NCI-H2227 (cell line): ENCODE measurements at regions not wholly inside any gene's neighbourhood (a gene's known extent, or its start where the extent isn't known, plus 50 kb on each side); places are given as distances from the start of the nearest gene placed in this dataset.
"Not testable (repeated sequence)": the region's sequence is repeated elsewhere in the genome, so short reads cannot be mapped to it uniquely, and the experiment has no call there.

Experiments
- DNase-seq: peaks from one replicate; lab custom pipeline; 2025; ENCODE audit not compliant: unreplicated experiment; lab: John Stamatoyannopoulos, UW

DNA sequence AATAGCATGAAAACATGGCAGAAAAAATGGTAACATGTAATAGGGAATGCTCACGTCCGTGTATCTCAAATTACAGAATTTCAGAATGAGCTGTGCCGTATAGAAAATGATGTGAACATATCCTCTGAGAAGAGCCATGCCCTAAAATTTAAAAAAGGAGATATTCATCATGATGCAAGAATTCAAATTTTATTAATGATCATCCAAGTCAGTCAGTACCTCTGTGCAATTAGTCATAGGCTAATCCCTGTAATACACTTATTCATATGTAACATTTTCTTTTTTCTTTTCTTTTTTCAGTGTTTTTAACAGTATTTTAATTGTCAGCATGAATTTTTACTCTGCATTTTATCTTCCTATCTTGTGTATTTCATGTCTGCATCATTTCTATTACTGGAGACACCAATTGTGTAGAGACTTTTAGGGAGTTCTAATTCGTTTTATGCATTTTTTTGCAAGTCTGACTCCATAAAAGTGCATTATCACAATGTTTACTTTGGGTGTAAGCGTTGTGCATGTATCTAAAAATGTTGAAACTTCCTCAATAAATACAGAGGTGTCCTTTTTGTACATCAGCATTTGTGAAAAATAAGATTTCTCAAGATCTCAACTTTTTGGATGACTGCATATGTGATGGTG lies 1103.7 kb upstream of the CELF2 start:
- DNase-seq = no peak

DNA sequence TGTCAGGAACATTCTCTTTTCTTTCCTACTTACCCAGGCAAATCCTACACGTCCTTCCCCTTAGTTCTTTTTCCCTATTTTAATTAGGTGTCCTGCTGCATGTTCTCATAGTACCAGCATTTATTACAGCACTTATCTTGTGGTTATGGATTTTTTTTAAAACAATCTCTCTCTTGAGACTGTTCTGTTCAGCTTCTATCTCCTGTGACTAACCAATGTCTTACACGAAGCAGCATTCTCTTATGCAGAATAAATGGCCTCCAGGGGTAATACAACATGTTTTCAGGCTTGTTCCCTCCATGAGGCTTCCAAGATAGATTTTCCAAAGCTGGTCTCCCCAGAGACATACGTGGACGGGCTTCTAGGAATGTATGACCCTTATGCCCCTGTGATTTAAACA lies 1096.1 kb upstream of the CELF2 start:
- DNase-seq = no peak

DNA sequence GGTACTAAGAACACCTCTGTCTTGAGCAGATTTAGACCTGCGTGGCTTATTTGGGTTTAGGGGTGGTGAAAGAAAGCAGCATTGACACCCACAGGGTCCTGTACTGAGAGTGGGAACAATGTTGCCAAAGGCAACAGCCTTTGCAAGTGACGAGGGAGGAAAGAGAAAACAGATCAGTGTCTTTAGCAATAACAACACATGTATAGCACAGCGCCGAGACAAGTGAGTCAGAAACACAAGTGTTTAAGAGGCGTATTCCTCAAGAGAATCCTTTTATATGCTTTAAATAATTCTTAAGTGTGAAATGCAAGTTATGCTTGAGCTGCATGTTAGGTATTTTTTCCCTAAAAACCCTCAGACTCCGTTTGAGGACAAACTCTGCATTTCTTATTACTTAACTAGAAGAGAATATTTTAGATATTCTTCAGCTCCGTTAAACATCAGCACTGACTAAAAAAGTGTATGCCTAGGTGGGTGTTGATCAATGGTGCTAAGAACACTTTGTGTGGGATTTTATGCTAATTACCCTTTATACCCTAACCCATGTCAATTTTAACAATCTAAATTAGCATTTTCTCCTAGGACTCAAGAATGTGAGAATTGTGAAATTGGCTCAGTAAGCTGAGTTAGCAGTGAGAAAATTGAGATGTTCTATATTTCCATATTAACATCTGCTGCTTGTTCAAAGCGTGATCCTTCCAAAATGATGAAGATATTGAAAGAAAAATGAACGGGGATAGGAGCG lies 1095.4 kb upstream of the CELF2 start:
- no peak for DNase-seq

GRCh38 chr10:9926003-9926402 lies 1091.7 kb upstream of the CELF2 start:
- DNase-seq = no peak

GRCh38 chr10:9926881-9927280 lies 1090.8 kb upstream of the CELF2 start:
- DNase-seq = no peak

GRCh38 chr10:9939716-9940115 lies 1078.0 kb upstream of the CELF2 start:
- no peak for DNase-seq

DNA sequence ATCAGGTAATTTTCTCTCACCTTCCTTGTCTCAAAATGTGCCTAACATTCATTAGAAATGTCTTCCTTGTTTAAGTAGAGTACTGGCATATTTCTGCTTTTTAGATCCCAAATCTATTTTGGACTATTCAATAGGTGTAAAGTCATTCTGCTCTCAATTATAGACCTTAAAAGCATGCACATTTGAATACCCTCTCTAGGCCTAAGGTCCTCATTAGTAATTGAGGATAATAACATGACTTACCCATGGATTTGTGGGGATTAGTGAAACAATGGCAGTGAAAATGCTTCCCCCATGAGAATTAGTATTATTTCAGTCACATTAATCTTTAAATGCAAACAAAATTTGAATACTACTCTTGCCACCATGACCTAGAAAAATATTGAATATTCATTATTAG lies 1073.0 kb upstream of the CELF2 start:
- no peak for DNase-seq

DNA sequence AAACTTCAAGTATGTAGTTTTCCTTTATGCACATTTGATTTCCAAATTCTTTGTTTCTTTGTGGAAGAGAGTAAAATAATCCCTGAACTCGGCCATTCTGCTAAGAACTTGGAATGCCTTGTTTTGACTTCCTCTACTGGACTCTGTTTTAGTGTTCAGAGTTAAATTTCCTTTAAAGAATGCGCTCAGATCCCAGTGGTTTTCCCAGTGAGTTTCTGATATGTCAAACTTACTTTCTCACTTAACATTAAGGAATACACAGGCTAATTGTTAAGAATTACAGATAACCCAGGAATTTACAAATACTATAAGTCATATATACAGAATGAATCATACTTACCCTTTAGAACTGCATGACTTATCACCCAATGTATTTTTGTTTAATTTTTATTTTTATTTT lies 1067.6 kb upstream of the CELF2 start:
- DNase-seq = no peak

- no peak for DNase-seq
These were observed 1066.0 kb upstream of the CELF2 start for GRCh38 chr10:9951481-9952257.

- no peak for DNase-seq
These were observed 1060.3 kb upstream of the CELF2 start for GRCh38 chr10:9957351-9957750.

- DNase-seq = not testable (repeated sequence)
These were observed 1059.8 kb upstream of the CELF2 start for GRCh38 chr10:9957876-9958275.

DNA sequence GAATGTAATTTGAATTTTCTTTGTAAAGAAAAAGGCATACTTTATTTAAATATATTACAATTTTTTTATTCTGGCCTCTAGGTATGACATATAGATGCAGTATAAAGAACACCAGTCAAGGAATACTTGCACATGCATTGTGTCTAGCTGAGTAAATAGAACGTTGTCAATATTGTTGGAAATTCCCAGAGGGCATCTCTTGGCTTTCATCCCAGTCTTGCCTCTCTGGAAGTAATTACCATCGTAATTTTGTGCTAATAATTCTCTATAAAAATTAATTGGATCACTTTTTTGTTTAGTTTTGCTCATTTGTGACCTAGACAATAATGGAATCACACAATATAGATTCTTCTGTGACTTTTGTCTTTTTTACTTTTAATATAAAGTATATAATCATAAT lies 1052.3 kb upstream of the CELF2 start:
- no peak for DNase-seq

DNA sequence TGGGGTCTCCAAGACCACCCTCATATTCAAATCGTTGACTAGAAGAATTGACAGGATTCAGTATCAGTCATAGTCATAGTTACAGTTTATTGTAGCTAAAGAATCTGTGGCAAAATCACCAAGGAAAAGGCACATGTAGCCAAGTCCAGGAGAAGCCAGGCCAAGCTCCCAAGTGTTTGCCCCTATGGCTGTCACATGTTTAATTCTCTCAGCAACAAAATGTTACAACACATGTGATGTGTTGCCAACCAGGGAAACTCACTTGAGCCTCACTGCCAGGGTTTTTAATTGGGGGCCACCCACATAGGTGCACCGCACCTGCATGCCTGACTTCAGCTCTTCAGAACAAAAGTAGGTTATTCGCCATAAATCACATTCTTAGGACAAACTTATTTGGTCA lies 1030.9 kb upstream of the CELF2 start:
- DNase-seq = no peak

DNA sequence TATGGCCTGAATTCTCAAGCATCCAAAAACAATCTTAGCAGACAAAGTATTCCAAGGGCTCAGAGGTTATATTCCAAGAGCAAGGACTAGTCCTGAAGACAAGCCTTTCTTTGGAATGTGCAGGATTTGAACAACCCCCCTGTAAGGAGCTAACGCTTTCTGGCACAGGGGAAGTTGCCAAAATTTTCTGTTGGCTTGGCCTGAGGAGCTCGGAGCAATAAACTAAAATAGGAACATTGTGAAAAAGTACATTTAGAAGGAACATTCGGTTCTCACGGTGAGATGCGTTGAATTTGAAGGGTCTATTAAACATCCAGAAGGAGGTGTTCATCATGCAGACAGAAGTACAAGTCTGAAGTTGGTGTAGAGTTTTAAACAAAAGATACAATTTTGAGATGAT lies 1030.5 kb upstream of the CELF2 start:
- no peak for DNase-seq

GRCh38 chr10:9992661-9993060 lies 1025.0 kb upstream of the CELF2 start:
- no peak for DNase-seq

- DNase-seq = no peak
These were observed 1023.5 kb upstream of the CELF2 start for GRCh38 chr10:9994131-9994530.

GRCh38 chr10:9999627-10000026 lies 1018.0 kb upstream of the CELF2 start:
- DNase-seq = no peak

DNA sequence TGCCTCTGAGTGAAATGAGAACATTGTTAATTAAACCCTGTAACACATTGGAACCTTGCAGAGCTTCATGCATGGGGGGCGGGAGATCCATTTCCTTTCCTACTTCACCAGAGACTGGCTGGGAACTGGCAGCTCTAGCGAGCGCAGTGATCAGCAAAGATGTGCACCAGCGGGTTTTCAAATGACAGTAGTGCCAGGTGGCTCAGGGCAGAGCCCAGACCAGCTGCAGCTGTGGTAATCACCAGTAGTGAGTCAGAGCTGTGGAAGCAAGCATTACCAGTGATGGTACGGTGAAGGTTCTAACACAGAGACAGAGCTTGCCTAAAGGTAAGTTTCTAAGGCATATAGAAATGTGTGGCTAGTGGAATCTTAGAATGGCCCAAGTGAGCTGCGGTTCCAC lies 1009.7 kb upstream of the CELF2 start:
- DNase-seq = no peak

GRCh38 chr10:10010397-10010796 lies 1007.3 kb upstream of the CELF2 start:
- DNase-seq = no peak

- DNase-seq = no peak
These were observed 1002.8 kb upstream of the CELF2 start for GRCh38 chr10:10014846-10015245.

DNA sequence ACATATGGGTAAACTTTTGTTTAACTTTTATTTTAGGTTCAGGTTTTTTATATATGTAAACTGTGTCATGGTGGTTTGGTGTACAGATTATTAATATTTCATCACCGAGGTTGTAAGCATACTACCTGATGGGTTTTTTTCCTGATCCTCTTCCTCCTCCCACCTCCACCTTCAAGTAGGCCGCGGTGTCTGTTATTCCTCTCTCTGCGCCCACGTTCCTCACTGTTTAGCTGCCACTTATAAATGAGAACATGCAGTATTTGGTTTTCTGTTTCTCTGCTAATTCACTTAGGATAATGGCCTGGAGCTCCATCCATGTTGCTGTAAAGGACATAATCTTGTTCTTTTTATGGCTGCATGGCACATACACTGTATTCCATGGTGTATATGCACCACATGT lies 1000.0 kb upstream of the CELF2 start:
- no peak for DNase-seq

GRCh38 chr10:10020945-10021344 lies 996.7 kb upstream of the CELF2 start:
- DNase-seq = no peak
